WTC11 (cell line): ENCODE measurements at regions not wholly inside any gene's neighbourhood (a gene's known extent, or its start where the extent isn't known, plus 50 kb on each side); places are given as distances from the start of the nearest gene placed in this dataset.

ENCODE experiments used
- ATAC-seq: fragments of 200-7000 bp; cut with Tn5 transposase; 2 replicates; pipeline ENCODE4 v1.10.0; 2021; ENCODE audit warnings: mild to moderate bottlenecking, moderate library complexity
- CTCF ChIA-PET: fragments of 300-600 bp; sonication (Branson Sonifier 250); formaldehyde crosslinking; loops from one replicate; lab custom pipeline; 2021; ENCODE audit warnings: antibody characterized with exemption; lab: Charles Lee
- POLR2A ChIA-PET: fragments of 350-600 bp; sonication (Branson Sonifier 250); formaldehyde crosslinking; loops from one replicate; lab custom pipeline; 2021; ENCODE audit warnings: antibody characterized with exemption; lab: Charles Lee
- DNase-seq: peaks from one replicate; pipeline ENCODE4 v3.0.0; 2021; ENCODE audit warnings: low spot score
- H3K27ac Mint-ChIP-seq: 2 replicates; pipeline ENCODE4 v1.8.0; 2021; ENCODE audit warnings: mixed read lengths
- H3K27me3 Mint-ChIP-seq: 2 replicates; pipeline ENCODE4 v1.8.0; 2021; ENCODE audit warnings: low read depth, mild to moderate bottlenecking, moderate library complexity, mixed read lengths
- H3K36me3 Mint-ChIP-seq: 2 replicates; pipeline ENCODE4 v1.8.0; 2021; ENCODE audit warnings: mixed read lengths
- H3K4me1 Mint-ChIP-seq: 2 replicates; pipeline ENCODE4 v1.8.0; 2022; ENCODE audit warnings: mixed read lengths
- H3K4me3 Mint-ChIP-seq: 2 replicates; pipeline ENCODE4 v1.8.0; 2021; ENCODE audit warnings: mild to moderate bottlenecking, moderate library complexity, mixed read lengths
- H3K9me3 Mint-ChIP-seq: 2 replicates; pipeline ENCODE4 v1.8.0; 2021; ENCODE audit warnings: mixed read lengths
- CREM ChIP-seq: sonication (generic); formaldehyde crosslinking; IDR thresholded peaks from 2 replicates; pipeline ENCODE4 v1.8.1; 2022; ENCODE audit warnings: mild to moderate bottlenecking, missing genetic modification reagents, moderate library complexity
- FOXK1 ChIP-seq: sonication (generic); formaldehyde crosslinking; IDR thresholded peaks from 2 replicates; pipeline ENCODE4 v1.8.0; 2022; ENCODE audit warnings: mild to moderate bottlenecking, moderate library complexity, missing genetic modification reagents
- MXD4 ChIP-seq: fragments of 250-450 bp; sonication (Bioruptor Pico); IDR thresholded peaks from 2 replicates; pipeline ENCODE4 v1.8.0; 2021; ENCODE audit warnings: mild to moderate bottlenecking, moderate library complexity, borderline replicate concordance
- NR3C1 ChIP-seq: sonication (generic); formaldehyde crosslinking; conservative IDR thresholded peaks from 2 replicates; pipeline ENCODE4 v1.8.1; 2023; ENCODE audit warnings: low read depth, mild to moderate bottlenecking, missing genetic modification reagents
- PREB ChIP-seq: sonication (generic); formaldehyde crosslinking; IDR thresholded peaks from 2 replicates; pipeline ENCODE4 v1.8.1; 2022; ENCODE audit warnings: mild to moderate bottlenecking, missing genetic modification reagents, moderate library complexity, borderline replicate concordance
- RELA ChIP-seq: sonication (generic); formaldehyde crosslinking; IDR thresholded peaks from 2 replicates; pipeline ENCODE4 v1.8.1; 2022; ENCODE audit warnings: missing genetic modification reagents, mild to moderate bottlenecking, borderline replicate concordance
- TCF7 ChIP-seq: sonication (generic); formaldehyde crosslinking; IDR thresholded peaks from 2 replicates; pipeline ENCODE4 v1.8.0; 2022; ENCODE audit warnings: mild to moderate bottlenecking, low read depth, missing genetic modification reagents, moderate library complexity
- ZNF138 ChIP-seq: sonication (generic); formaldehyde crosslinking; conservative IDR thresholded peaks from 2 replicates; pipeline ENCODE4 v1.8.1; 2022; ENCODE audit warnings: mild to moderate bottlenecking, moderate library complexity, missing genetic modification reagents
- ZNF263 ChIP-seq: sonication (generic); formaldehyde crosslinking; IDR thresholded peaks from 2 replicates; pipeline ENCODE4 v1.8.1; 2022; ENCODE audit warnings: low read depth, mild to moderate bottlenecking, moderate library complexity, missing genetic modification reagents
- ZNF423 ChIP-seq: fragments of 250-450 bp; sonication (Bioruptor Pico); IDR thresholded peaks from 2 replicates; pipeline ENCODE4 v2.1.2; 2022; ENCODE audit warnings: mild to moderate bottlenecking, moderate library complexity
- ZNF512 ChIP-seq: sonication (generic); formaldehyde crosslinking; IDR thresholded peaks from 2 replicates; pipeline ENCODE4 v1.8.1; 2022; ENCODE audit warnings: missing genetic modification reagents, borderline replicate concordance
- ZSCAN18 ChIP-seq: fragments of 250-450 bp; sonication (Bioruptor Pico); IDR thresholded peaks from 2 replicates; pipeline ENCODE4 v2.1.2; 2022; ENCODE audit warnings: mild to moderate bottlenecking, moderate library complexity
- TF ChIP-seq, protein P1 (sequence below): sonication (generic); formaldehyde crosslinking; IDR thresholded peaks from 2 replicates; pipeline ENCODE4 v1.8.1; 2022; ENCODE audit warnings: mild to moderate bottlenecking, moderate library complexity, missing genetic modification reagents
- TF ChIP-seq, protein P2 (sequence below): sonication (generic); formaldehyde crosslinking; IDR thresholded peaks from 2 replicates; pipeline ENCODE4 v1.8.1; 2023; ENCODE audit warnings: mild to moderate bottlenecking, missing genetic modification reagents, borderline replicate concordance
- TF ChIP-seq, protein P3 (sequence below): sonication (generic); formaldehyde crosslinking; IDR thresholded peaks from 2 replicates; pipeline ENCODE4 v1.8.0; 2022; ENCODE audit warnings: mild to moderate bottlenecking, missing genetic modification reagents
- TF ChIP-seq, protein P4 (sequence below): fragments of 250-450 bp; sonication (Bioruptor Pico); conservative IDR thresholded peaks from 2 replicates; pipeline ENCODE4 v1.9.0; 2021; ENCODE audit warnings: mild to moderate bottlenecking

DNA sequence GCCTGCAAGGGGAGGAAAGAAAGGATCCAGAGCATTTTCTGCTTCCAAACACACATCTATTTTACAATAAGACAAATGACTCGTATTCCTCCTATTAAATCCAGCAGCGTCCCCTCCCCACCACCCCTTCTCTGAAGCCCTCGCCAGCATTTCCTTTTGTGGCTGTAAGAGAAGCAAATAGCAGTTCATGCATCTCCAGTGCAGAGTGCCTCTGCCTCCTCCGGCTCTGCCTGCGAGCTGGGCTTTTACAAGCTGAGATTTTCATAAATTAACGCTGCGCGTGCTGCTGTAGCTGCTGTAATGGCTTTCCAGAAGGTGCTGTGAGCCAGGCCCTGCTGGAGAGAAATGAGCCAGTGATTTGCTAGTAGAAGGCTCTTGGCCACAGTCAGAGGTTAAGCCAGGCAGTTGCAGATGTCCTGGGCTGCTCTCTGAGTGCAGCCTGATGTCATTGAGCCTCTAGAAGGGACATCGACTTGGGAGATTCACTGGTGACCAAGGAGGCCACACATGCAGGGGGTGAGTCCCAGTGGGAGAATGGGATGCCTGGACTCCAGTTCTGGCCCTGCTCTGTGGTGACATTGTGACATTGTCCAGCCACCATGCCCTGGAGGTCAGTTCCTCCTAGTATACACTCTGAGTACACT, 134.5 kb upstream of the NAV2 start:
- H3K27ac Mint-ChIP-seq, result no peak overlapping the region

DNA sequence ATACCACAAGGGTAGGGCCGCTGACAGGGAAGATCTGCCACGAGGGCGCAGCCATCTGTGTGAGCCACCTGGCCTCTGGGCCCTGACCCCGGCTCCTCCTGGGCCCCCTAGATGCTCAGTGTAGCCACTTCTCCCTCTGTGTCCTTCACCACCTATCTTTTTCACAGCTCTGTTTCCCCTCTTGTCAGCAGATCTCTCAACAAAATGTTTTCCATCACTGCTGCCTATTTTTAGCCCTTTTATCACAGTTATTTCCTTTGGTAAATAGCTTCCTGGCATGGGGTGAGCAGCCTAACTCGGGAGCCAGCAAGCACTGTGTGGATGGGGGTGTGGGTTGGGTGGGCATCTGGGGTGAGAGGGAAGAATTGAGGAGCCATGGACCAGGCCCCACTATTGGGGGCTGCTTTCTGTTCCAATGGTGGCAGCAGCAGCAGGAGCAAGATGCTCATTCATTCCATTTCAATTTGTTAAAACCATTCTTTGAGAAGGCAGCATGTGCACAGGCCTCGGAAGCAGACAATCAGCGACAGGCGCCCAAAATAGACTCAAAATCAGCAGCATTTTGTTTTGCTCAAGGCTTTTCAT, 135.2 kb upstream of the NAV2 start:
- Mint-ChIP-seq H3K9me3 (no peaks in the 10 kb centered on the region), H3K4me3 (no peak overlapping the region), H3K27ac (no peak overlapping the region), H3K4me1 (peaks cover 10% of the 10 kb centered on the region), H3K36me3 (no peaks in the 10 kb centered on the region), H3K27me3 (0 out of 2 replicates have a peak, but pooled peaks cover 2% of the 10 kb centered on the region)
- DNase-seq, result no peak
- TF ChIP-seq, protein P1, sequence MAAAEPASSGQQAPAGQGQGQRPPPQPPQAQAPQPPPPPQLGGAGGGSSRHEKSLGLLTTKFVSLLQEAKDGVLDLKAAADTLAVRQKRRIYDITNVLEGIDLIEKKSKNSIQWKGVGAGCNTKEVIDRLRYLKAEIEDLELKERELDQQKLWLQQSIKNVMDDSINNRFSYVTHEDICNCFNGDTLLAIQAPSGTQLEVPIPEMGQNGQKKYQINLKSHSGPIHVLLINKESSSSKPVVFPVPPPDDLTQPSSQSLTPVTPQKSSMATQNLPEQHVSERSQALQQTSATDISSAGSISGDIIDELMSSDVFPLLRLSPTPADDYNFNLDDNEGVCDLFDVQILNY (CRISPR knock-in tag), result no peak
- ChIA-PET CTCF (interaction anchor here (1.5 to 2.1 kb wide), 3 partner anchors 21 to 326 kb away, joined by 3 to 5 read pairs (median 3); no protein-coding TSS in a partner anchor), POLR2A (no interaction called here)
- ATAC-seq, result peak; percentile 30; the same call in 1 of the 2 replicates

More for the DNA sequence above, 134.5 kb upstream of the NAV2 start:
- ATAC-seq (peak; percentile 34; the same call in 1 of the 2 replicates), DNase-seq (no peak)
- Mint-ChIP-seq H3K4me3 (no peak overlapping the region), H3K9me3 (no peaks in the 10 kb centered on the region), H3K27me3 (0 out of 2 replicates have a peak, but pooled peaks cover 1% of the 10 kb centered on the region), H3K4me1 (peaks cover 10% of the 10 kb centered on the region), H3K36me3 (no peaks in the 10 kb centered on the region)
- ChIA-PET POLR2A (no interaction called here), CTCF (interaction anchor here (1.5 to 2.1 kb wide), 2 partner anchors 21 to 80 kb away, joined by 3 to 5 read pairs; no protein-coding TSS in a partner anchor)
- TF ChIP-seq RELA (CRISPR knock-in tag) (no peak), ZNF512 (CRISPR knock-in tag) (no peak), MXD4 (CRISPR knock-in tag) (no peak), NR3C1 (CRISPR knock-in tag) (no peak), ZNF423 (CRISPR knock-in tag) (no peak), TCF7 (CRISPR knock-in tag) (no peak), ZNF263 (CRISPR knock-in tag) (no peak)
- TF ChIP-seq, protein P2, sequence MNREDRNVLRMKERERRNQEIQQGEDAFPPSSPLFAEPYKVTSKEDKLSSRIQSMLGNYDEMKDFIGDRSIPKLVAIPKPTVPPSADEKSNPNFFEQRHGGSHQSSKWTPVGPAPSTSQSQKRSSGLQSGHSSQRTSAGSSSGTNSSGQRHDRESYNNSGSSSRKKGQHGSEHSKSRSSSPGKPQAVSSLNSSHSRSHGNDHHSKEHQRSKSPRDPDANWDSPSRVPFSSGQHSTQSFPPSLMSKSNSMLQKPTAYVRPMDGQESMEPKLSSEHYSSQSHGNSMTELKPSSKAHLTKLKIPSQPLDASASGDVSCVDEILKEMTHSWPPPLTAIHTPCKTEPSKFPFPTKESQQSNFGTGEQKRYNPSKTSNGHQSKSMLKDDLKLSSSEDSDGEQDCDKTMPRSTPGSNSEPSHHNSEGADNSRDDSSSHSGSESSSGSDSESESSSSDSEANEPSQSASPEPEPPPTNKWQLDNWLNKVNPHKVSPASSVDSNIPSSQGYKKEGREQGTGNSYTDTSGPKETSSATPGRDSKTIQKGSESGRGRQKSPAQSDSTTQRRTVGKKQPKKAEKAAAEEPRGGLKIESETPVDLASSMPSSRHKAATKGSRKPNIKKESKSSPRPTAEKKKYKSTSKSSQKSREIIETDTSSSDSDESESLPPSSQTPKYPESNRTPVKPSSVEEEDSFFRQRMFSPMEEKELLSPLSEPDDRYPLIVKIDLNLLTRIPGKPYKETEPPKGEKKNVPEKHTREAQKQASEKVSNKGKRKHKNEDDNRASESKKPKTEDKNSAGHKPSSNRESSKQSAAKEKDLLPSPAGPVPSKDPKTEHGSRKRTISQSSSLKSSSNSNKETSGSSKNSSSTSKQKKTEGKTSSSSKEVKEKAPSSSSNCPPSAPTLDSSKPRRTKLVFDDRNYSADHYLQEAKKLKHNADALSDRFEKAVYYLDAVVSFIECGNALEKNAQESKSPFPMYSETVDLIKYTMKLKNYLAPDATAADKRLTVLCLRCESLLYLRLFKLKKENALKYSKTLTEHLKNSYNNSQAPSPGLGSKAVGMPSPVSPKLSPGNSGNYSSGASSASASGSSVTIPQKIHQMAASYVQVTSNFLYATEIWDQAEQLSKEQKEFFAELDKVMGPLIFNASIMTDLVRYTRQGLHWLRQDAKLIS (CRISPR knock-in tag), result no peak

DNA sequence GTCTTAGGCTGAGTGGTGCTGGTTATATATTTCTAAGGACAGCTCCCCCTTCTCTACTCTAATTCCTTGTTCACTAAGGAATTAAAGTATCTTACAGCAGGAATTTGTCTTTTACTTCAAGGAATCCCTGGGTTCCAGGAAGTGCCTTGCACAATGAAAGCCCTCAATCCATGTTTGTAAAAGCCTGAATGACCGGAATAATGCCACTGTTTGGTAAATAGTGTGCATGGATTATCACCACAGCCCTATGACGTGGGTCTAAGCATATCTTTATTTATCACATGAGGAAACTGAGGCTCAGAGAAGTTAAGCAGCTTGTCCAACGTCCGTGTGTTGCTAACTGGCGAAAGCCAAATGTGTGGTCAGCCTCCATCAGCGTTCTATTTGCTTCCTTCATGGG, 135.7 kb upstream of the NAV2 start:
- POLR2A ChIA-PET, result no interaction called here
- Mint-ChIP-seq H3K9me3 (no peaks in the 10 kb centered on the region), H3K27ac (no peak overlapping the region), H3K36me3 (no peaks in the 10 kb centered on the region), H3K4me3 (no peak overlapping the region), H3K4me1 (peaks cover 10% of the 10 kb centered on the region), H3K27me3 (0 out of 2 replicates have a peak, but pooled peaks cover 2% of the 10 kb centered on the region)
- DNase-seq, result no peak
- CTCF ChIA-PET, result interaction anchor here (1.5 to 2.1 kb wide), 3 partner anchors 20 to 326 kb away, joined by 3 to 5 read pairs (median 3); no protein-coding TSS in a partner anchor
- no peak for ATAC-seq
- TF ChIP-seq ZNF138 (CRISPR knock-in tag), result no peak
- TF ChIP-seq FOXK1 (CRISPR knock-in tag), result no peak
- TF ChIP-seq CREM, result no peak
- no peak for TF ChIP-seq PREB (CRISPR knock-in tag)
- TF ChIP-seq ZSCAN18, result no peak
- TF ChIP-seq, protein P3, sequence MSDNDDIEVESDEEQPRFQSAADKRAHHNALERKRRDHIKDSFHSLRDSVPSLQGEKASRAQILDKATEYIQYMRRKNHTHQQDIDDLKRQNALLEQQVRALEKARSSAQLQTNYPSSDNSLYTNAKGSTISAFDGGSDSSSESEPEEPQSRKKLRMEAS, result no peak
- TF ChIP-seq, protein P4, sequence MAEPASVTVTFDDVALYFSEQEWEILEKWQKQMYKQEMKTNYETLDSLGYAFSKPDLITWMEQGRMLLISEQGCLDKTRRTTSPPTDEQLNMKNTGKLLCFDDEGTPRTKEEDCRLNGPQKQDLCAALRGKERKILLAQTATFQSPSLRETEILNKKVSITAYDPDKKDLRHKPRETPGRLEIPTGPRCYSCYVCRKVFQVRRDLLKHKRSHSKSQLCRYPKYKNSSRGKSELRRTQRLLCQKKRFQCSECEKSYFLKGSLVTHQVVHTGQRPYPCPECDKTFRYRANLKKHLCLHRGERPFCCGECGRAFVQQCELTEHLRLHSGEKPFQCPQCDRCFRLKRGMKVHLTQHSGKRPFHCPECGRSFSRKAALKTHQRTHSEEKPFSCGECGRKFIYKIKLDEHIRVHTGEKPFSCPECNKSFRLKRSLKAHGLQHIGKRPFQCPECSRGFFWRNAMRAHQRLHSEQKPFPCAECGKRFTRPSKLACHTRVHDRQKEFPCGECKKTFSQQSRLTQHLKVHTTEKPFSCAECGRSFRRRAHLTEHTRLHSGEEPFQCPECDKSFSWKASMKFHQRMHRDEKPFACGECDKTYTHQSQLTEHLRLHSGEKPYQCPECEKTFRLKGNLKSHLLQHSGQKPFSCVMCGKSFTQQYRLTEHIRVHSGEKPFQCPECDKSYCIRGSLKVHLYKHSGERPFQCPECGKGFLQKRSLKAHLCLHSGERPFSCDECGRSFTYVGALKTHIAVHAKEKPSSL, result no peak
